ENCODE measurements at regions not wholly inside any gene's neighbourhood (a gene's known extent, or its start where the extent isn't known, plus 50 kb on each side); places are given as distances from the start of the nearest gene placed in this dataset.

GRCh38 chr2:58319481-58319880, 78.4 kb upstream of the FANCL start:
- TF ChIP-seq ZNF274 (IDR thresholded peaks at IDR 0.05; ENCODE audit: low read depth, low read length), result no peak
- TF ChIP-seq SUZ12 (IDR thresholded peaks at IDR 0.05; ENCODE audit: extremely low read depth, insufficient read depth, insufficient read length), result no peak
